IMR-90 (cell line): ENCODE measurements at regions not wholly inside any gene's neighbourhood (a gene's known extent, or its start where the extent isn't known, plus 50 kb on each side); places are given as distances from the start of the nearest gene placed in this dataset.

Experiments
- BHLHE40 ChIP-seq: fragments of 150-350 bp; IDR thresholded peaks from 2 replicates; pipeline ENCODE4 v1.6.1; 2016; ENCODE audit warnings: mild to moderate bottlenecking, low read depth, low read length
- CHD1 ChIP-seq: IDR thresholded peaks from 2 replicates; pipeline ENCODE4 v1.6.1; 2012; ENCODE audit warnings: low read depth, low read length, improper control_type of control experiment
- ELK1 ChIP-seq: fragments of 150-350 bp; IDR thresholded peaks from 2 replicates; pipeline ENCODE4 v1.6.1; 2016; ENCODE audit warnings: low read depth, mild to moderate bottlenecking, low read length, moderate library complexity, borderline replicate concordance
- MAZ ChIP-seq: IDR thresholded peaks from 2 replicates; pipeline ENCODE4 v1.6.1; 2012; ENCODE audit warnings: low read depth, mild to moderate bottlenecking, low read length, improper control_type of control experiment, moderate library complexity, borderline replicate concordance
- MXI1 ChIP-seq: IDR thresholded peaks from 2 replicates; pipeline ENCODE4 v1.6.1; 2012; ENCODE audit warnings: low read depth, mild to moderate bottlenecking, low read length, moderate library complexity, borderline replicate concordance
- POLR2A ChIP-seq: IDR thresholded peaks from 2 replicates; pipeline ENCODE4 v1.6.1; 2012; ENCODE audit warnings: mild to moderate bottlenecking, low read depth, low read length
- RAD21 ChIP-seq: IDR thresholded peaks from 2 replicates; pipeline ENCODE4 v1.6.1; 2012; ENCODE audit warnings: low read length, improper control_type of control experiment
- RCOR1 ChIP-seq: IDR thresholded peaks from 2 replicates; pipeline ENCODE4 v1.6.1; 2012; ENCODE audit warnings: mild to moderate bottlenecking, low read length, improper control_type of control experiment; ENCODE audit not compliant: insufficient replicate concordance
- SMC3 ChIP-seq: fragments of 150-350 bp; IDR thresholded peaks from 2 replicates; pipeline ENCODE4 v1.6.1; 2016; ENCODE audit warnings: low read depth, mild to moderate bottlenecking, antibody characterized with exemption, low read length, moderate library complexity
- TF ChIP-seq, protein P1 (sequence below): conservative IDR thresholded peaks from 2 replicates; pipeline ENCODE4 v1.5.1; 2012; ENCODE audit warnings: mild to moderate bottlenecking, low read depth, low read length, improper control_type of control experiment
- TF ChIP-seq, protein P2 (sequence below): fragments of 150-350 bp; IDR thresholded peaks from 2 replicates; pipeline ENCODE4 v1.6.1; 2017; ENCODE audit warnings: mild to moderate bottlenecking, antibody characterized with exemption, low read length, low read depth

GRCh38 chr7:14055813-14056212 is 66.3 kb upstream of the ETV1 start:
- TF ChIP-seq, protein P1, sequence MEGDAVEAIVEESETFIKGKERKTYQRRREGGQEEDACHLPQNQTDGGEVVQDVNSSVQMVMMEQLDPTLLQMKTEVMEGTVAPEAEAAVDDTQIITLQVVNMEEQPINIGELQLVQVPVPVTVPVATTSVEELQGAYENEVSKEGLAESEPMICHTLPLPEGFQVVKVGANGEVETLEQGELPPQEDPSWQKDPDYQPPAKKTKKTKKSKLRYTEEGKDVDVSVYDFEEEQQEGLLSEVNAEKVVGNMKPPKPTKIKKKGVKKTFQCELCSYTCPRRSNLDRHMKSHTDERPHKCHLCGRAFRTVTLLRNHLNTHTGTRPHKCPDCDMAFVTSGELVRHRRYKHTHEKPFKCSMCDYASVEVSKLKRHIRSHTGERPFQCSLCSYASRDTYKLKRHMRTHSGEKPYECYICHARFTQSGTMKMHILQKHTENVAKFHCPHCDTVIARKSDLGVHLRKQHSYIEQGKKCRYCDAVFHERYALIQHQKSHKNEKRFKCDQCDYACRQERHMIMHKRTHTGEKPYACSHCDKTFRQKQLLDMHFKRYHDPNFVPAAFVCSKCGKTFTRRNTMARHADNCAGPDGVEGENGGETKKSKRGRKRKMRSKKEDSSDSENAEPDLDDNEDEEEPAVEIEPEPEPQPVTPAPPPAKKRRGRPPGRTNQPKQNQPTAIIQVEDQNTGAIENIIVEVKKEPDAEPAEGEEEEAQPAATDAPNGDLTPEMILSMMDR, result no peak
- TF ChIP-seq POLR2A (no peak), MXI1 (no peak), BHLHE40 (no peak), CHD1 (no peak), RAD21 (no peak), MAZ (no peak), RCOR1 (no peak), SMC3 (no peak), ELK1 (no peak)
- TF ChIP-seq, protein P2, sequence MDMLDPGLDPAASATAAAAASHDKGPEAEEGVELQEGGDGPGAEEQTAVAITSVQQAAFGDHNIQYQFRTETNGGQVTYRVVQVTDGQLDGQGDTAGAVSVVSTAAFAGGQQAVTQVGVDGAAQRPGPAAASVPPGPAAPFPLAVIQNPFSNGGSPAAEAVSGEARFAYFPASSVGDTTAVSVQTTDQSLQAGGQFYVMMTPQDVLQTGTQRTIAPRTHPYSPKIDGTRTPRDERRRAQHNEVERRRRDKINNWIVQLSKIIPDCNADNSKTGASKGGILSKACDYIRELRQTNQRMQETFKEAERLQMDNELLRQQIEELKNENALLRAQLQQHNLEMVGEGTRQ, result no peak
